ENCODE measurements at regions not wholly inside any gene's neighbourhood (a gene's known extent, or its start where the extent isn't known, plus 50 kb on each side); places are given as distances from the start of the nearest gene placed in this dataset.

DNA sequence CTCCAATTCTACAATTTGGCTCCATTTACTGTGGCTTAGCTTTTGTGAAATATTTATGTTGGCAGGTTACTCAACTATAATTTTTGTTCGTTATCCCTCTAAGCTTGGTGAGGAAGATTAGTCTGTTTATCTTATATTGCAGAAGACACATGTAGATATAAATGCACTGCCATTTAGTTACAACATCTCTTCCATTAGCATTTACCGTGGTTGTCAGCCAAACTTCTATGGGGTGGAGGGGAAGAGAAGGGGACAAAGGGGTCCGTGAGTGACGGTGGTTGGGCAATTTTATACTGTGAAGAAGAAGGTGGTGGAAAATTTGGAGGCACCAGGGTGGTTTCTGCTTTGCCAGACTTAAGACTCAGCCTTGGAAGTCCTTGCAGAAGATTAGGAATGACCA lies 117.6 kb upstream of the CXCR4 start:
- H3K4me3 ChIP-seq: no peak overlapping the region
- H3K27me3 ChIP-seq (ENCODE audit: insufficient read depth, low read depth): no peaks in the 10 kb centered on the region
- H3K9me3 ChIP-seq (ENCODE audit: insufficient read depth, low read depth): 0 out of 2 replicates have a peak, but pooled peaks cover 3% of the 10 kb centered on the region
- no peaks in the 10 kb centered on the region for H3K36me3 ChIP-seq (ENCODE audit: low read depth)
- intact Hi-C loops (cut with micrococcal nuclease; ENCODE audit: unreplicated experiment): loop anchor here (10.0 kb wide), 1 partner anchor 251 kb away; the partner anchor contains the start of gene DARS1
- no peak for TF ChIP-seq EZH2 (IDR thresholded peaks at IDR 0.05; ENCODE audit: low read depth)
- TF ChIP-seq, protein P1, sequence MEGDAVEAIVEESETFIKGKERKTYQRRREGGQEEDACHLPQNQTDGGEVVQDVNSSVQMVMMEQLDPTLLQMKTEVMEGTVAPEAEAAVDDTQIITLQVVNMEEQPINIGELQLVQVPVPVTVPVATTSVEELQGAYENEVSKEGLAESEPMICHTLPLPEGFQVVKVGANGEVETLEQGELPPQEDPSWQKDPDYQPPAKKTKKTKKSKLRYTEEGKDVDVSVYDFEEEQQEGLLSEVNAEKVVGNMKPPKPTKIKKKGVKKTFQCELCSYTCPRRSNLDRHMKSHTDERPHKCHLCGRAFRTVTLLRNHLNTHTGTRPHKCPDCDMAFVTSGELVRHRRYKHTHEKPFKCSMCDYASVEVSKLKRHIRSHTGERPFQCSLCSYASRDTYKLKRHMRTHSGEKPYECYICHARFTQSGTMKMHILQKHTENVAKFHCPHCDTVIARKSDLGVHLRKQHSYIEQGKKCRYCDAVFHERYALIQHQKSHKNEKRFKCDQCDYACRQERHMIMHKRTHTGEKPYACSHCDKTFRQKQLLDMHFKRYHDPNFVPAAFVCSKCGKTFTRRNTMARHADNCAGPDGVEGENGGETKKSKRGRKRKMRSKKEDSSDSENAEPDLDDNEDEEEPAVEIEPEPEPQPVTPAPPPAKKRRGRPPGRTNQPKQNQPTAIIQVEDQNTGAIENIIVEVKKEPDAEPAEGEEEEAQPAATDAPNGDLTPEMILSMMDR (conservative IDR thresholded peaks at IDR 0.05): no peak
- H4K20me1 ChIP-seq (ENCODE audit: insufficient read depth): no peaks in the 10 kb centered on the region
- peaks cover 41% of the 10 kb centered on the region for H3K4me1 ChIP-seq (replicated peaks; ENCODE audit: insufficient read depth)
- no peaks in the 10 kb centered on the region for H3K79me2 ChIP-seq (ENCODE audit: low read depth)
- H3F3A ChIP-seq (ENCODE audit: insufficient read depth, low read depth): peaks cover 23% of the 10 kb centered on the region
- ChIA-PET POLR2A (ENCODE audit: unreplicated experiment) (no interaction called here), CTCF (interaction anchor here (0.6 kb wide), 1 partner anchor 116 kb away, joined by 3 read pairs; no protein-coding TSS in a partner anchor)
- H3K9me2 ChIP-seq (ENCODE audit: insufficient read depth): no peaks in the 10 kb centered on the region
- no TSS peak for BruUV-seq (replicated peaks)
- no peak for DNase-seq
- H2AFZ ChIP-seq: no peak overlapping the region
- no peak overlapping the region for H3K27ac ChIP-seq
- H3K4me2 ChIP-seq: peak overlapping the region; percentile 34

DNA sequence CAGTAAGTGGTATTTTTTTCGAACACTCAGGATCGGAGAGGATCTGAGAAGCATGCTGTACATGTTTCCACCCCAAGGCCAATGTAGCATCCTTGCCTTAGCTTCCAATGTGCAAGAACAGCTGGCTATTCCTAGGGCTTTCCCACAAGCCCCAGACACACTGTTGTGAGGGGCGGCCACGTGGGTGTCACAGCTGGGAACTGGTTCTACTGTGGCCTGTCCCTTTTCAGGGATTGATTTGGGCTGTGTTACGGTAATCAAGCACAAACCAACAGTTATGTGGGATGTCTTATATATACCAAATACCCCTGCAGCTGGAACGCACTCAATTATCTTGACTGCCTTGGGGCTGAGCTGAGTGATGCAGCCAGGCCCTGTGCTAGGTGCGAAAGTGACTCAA lies 116.3 kb upstream of the CXCR4 start:
- Histone ChIP-seq H3K9me2 (ENCODE audit: insufficient read depth) (no peaks in the 10 kb centered on the region), H2AFZ (no peak overlapping the region), H3K9me3 (ENCODE audit: insufficient read depth, low read depth) (0 out of 2 replicates have a peak, but pooled peaks cover under 1% of the 10 kb centered on the region), H3F3A (ENCODE audit: insufficient read depth, low read depth) (peaks cover 23% of the 10 kb centered on the region), H3K79me2 (ENCODE audit: low read depth) (no peaks in the 10 kb centered on the region), H3K27ac (no peak overlapping the region), H3K4me2 (no peak overlapping the region), H3K4me3 (no peak overlapping the region), H4K20me1 (ENCODE audit: insufficient read depth) (no peaks in the 10 kb centered on the region), H3K36me3 (ENCODE audit: low read depth) (no peaks in the 10 kb centered on the region), H3K4me1 (replicated peaks; ENCODE audit: insufficient read depth) (peaks cover 38% of the 10 kb centered on the region), H3K27me3 (ENCODE audit: insufficient read depth, low read depth) (no peaks in the 10 kb centered on the region)
- intact Hi-C loops (cut with micrococcal nuclease; ENCODE audit: unreplicated experiment): loop anchor here (10.0 kb wide), 1 partner anchor 249 kb away; the partner anchor contains the start of gene DARS1
- ChIA-PET CTCF (no interaction called here), POLR2A (ENCODE audit: unreplicated experiment) (no interaction called here)
- TF ChIP-seq, protein P1 (conservative IDR thresholded peaks at IDR 0.05): no peak
- TF ChIP-seq EZH2 (IDR thresholded peaks at IDR 0.05; ENCODE audit: low read depth): no peak
- no peak for DNase-seq
- BruUV-seq (replicated peaks): no TSS peak

DNA sequence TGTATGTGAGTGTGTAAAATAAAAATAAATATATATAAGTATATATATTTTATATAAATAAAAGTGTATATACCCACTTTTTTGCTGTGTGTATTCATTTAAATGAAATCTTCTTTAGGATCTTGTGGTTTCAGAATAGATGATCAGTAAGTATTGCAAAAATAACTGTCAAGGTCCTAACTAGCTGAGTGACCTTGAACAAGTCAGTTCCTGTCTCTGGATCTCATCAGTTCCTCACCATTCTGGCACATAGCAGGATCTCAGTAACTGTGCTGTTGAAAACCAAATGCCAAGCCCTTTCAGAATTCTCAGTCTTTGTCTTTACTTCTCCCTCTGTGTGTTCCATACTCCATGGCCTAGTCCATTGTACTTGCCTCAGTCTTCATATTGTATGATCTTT lies 115.3 kb upstream of the CXCR4 start:
- peaks cover 15% of the 10 kb centered on the region for H3F3A ChIP-seq (ENCODE audit: insufficient read depth, low read depth)
- TF ChIP-seq, protein P1 (conservative IDR thresholded peaks at IDR 0.05): no peak
- no peak for TF ChIP-seq EZH2 (IDR thresholded peaks at IDR 0.05; ENCODE audit: low read depth)
- DNase-seq: no peak
- no peaks in the 10 kb centered on the region for H3K79me2 ChIP-seq (ENCODE audit: low read depth)
- H2AFZ ChIP-seq: no peak overlapping the region
- ChIA-PET CTCF (interaction anchor here (0.6 kb wide), 1 partner anchor 9 kb away, joined by 3 read pairs; no protein-coding TSS in a partner anchor), POLR2A (ENCODE audit: unreplicated experiment) (no interaction called here)
- no peaks in the 10 kb centered on the region for H3K36me3 ChIP-seq (ENCODE audit: low read depth)
- H3K9me3 ChIP-seq (ENCODE audit: insufficient read depth, low read depth): no peaks in the 10 kb centered on the region
- no peak overlapping the region for H3K4me2 ChIP-seq
- no TSS peak for BruUV-seq (replicated peaks)
- intact Hi-C loops (cut with micrococcal nuclease; ENCODE audit: unreplicated experiment): loop anchor here (10.0 kb wide), 1 partner anchor 248 kb away; the partner anchor contains the start of gene DARS1
- peaks cover 28% of the 10 kb centered on the region for H3K4me1 ChIP-seq (replicated peaks; ENCODE audit: insufficient read depth)
- H3K27me3 ChIP-seq (ENCODE audit: insufficient read depth, low read depth): no peaks in the 10 kb centered on the region
- H3K4me3 ChIP-seq: no peak overlapping the region
- H3K9me2 ChIP-seq (ENCODE audit: insufficient read depth): no peaks in the 10 kb centered on the region
- H3K27ac ChIP-seq: no peak overlapping the region
- no peaks in the 10 kb centered on the region for H4K20me1 ChIP-seq (ENCODE audit: insufficient read depth)
